ENCODE measurements at regions not wholly inside any gene's neighbourhood (a gene's known extent, or its start where the extent isn't known, plus 50 kb on each side); places are given as distances from the start of the nearest gene placed in this dataset.

GRCh38 chr7:98509836-98510235, 107.2 kb upstream of the NPTX2 start:
- H3K9me2 ChIP-seq (replicated peaks; ENCODE audit: insufficient read depth), result no peaks in the 10 kb centered on the region
- no peak overlapping the region for H3K27ac ChIP-seq
- H3K79me2 ChIP-seq, result no peaks in the 10 kb centered on the region
- H3K9me3 ChIP-seq (ENCODE audit: low read depth), result no peaks in the 10 kb centered on the region
- no peaks in the 10 kb centered on the region for H3K4me1 ChIP-seq (ENCODE audit: insufficient read depth)
- no peak for DNase-seq (ENCODE audit: low spot score)
- H3K36me3 ChIP-seq (replicated peaks; ENCODE audit: insufficient read depth, low read depth), result no peaks in the 10 kb centered on the region
- TF ChIP-seq EZH2phosphoT487 (IDR thresholded peaks at IDR 0.05; ENCODE audit: low read depth, severe bottlenecking, unreplicated experiment) (no peak), EZH2 (IDR thresholded peaks at IDR 0.05; ENCODE audit: borderline replicate concordance) (no peak), CTCF (IDR thresholded peaks at IDR 0.05; ENCODE audit: poor library complexity) (no peak)
- no peak overlapping the region for H2AFZ ChIP-seq
- no peaks in the 10 kb centered on the region for H4K20me1 ChIP-seq (ENCODE audit: insufficient read depth, poor library complexity, severe bottlenecking)
- no peak overlapping the region for H3K4me2 ChIP-seq
- no peak overlapping the region for H3K4me3 ChIP-seq
- peaks cover 3% of the 10 kb centered on the region for H3K27me3 ChIP-seq
- WGBS (ENCODE audit: low lambda C conversion rate, missing lambda C conversion rate), result 57% methylated on average over 6 of the region's 6 CpGs

DNA sequence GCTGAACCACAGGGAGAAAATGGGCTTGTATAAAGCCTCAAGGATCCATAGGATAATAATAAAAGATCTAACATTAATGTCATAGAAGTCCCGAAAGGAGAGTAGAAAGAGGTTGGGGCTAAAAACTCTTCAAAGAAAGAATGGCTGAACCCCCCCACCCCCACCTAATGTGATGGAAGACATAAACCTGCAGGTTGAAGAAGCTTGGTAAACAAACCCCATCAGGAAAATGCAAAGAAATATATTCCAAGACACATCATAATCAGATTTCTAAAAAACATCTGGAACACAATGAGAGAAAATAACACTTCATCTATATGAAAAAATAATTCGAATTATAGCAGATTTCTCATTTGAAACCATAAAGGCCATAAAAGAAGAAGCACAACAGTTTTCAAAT, 105.6 kb upstream of the BAIAP2L1 start:
- Histone ChIP-seq H3K27ac (no peak overlapping the region), H3K4me3 (no peak overlapping the region), H3K4me2 (no peak overlapping the region), H3K36me3 (replicated peaks; ENCODE audit: insufficient read depth, low read depth) (no peaks in the 10 kb centered on the region), H4K20me1 (ENCODE audit: insufficient read depth, poor library complexity, severe bottlenecking) (no peaks in the 10 kb centered on the region), H3K9me3 (ENCODE audit: low read depth) (no peaks in the 10 kb centered on the region), H3K27me3 (peaks cover 3% of the 10 kb centered on the region), H3K79me2 (no peaks in the 10 kb centered on the region), H2AFZ (no peak overlapping the region), H3K9me2 (replicated peaks; ENCODE audit: insufficient read depth) (no peaks in the 10 kb centered on the region), H3K4me1 (ENCODE audit: insufficient read depth) (no peaks in the 10 kb centered on the region)
- WGBS (ENCODE audit: low lambda C conversion rate, missing lambda C conversion rate), result 84% methylated on average over 2 of the region's 2 CpGs
- TF ChIP-seq EZH2 (IDR thresholded peaks at IDR 0.05; ENCODE audit: borderline replicate concordance) (no peak), CTCF (IDR thresholded peaks at IDR 0.05; ENCODE audit: poor library complexity) (no peak), EZH2phosphoT487 (IDR thresholded peaks at IDR 0.05; ENCODE audit: low read depth, severe bottlenecking, unreplicated experiment) (no peak)
- no peak for DNase-seq (ENCODE audit: low spot score)

DNA sequence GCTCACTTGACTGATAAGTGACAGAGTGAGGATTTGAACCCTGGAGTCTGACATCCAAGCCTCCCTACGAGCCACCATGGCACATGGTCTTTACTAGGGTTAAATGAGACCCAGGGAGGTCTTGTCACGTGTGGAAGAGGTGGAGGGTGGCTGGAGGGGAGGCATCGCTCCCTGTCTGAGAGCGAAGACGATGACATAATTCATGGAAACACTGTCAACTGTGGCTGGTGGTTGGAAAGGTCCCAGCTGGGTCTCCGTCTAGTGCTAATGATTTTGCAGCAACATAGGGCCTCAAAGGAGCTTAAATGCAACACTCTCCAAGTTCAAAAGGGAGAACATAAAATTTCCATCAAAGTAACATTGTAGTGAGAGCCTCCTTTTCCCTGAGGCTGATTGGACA, 99.9 kb upstream of the BAIAP2L1 start:
- no peaks in the 10 kb centered on the region for H3K36me3 ChIP-seq (replicated peaks; ENCODE audit: insufficient read depth, low read depth)
- no peaks in the 10 kb centered on the region for H3K9me3 ChIP-seq (ENCODE audit: low read depth)
- H4K20me1 ChIP-seq (ENCODE audit: insufficient read depth, poor library complexity, severe bottlenecking), result no peaks in the 10 kb centered on the region
- H2AFZ ChIP-seq, result no peak overlapping the region
- no peak overlapping the region for H3K4me3 ChIP-seq
- H3K4me2 ChIP-seq, result no peak overlapping the region
- H3K27me3 ChIP-seq, result no peaks in the 10 kb centered on the region
- H3K27ac ChIP-seq, result no peak overlapping the region
- no peaks in the 10 kb centered on the region for H3K4me1 ChIP-seq (ENCODE audit: insufficient read depth)
- no peaks in the 10 kb centered on the region for H3K79me2 ChIP-seq
- 80% methylated on average over 6 of the region's 6 CpGs for WGBS (ENCODE audit: low lambda C conversion rate, missing lambda C conversion rate)
- no peak for TF ChIP-seq EZH2 (IDR thresholded peaks at IDR 0.05; ENCODE audit: borderline replicate concordance)
- TF ChIP-seq CTCF (IDR thresholded peaks at IDR 0.05; ENCODE audit: poor library complexity), result no peak
- TF ChIP-seq EZH2phosphoT487 (IDR thresholded peaks at IDR 0.05; ENCODE audit: low read depth, severe bottlenecking, unreplicated experiment), result no peak
- no peak for DNase-seq (ENCODE audit: low spot score)
- no peaks in the 10 kb centered on the region for H3K9me2 ChIP-seq (replicated peaks; ENCODE audit: insufficient read depth)

DNA sequence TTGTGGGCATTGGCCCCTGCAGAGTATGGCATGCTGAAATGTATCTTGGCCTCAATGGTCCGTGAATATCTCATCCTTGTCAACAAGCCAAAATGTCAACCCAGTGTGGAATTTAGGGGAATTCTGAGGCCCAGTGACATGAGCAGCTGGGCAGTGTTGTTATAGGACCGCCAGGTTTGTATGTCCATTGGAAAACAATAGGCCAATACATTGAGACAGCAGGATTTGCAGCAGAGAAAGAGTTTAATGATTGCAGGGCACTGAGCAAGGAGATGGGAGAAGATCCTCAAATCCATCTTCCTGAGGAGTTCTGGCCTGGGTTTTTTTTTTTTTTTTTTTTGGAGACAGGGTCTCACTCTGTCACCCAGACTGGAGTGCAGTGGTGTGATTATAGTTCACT, 95.7 kb upstream of the BAIAP2L1 start:
- Histone ChIP-seq H3K9me3 (ENCODE audit: low read depth) (no peaks in the 10 kb centered on the region), H2AFZ (no peak overlapping the region), H3K27me3 (no peaks in the 10 kb centered on the region), H3K9me2 (replicated peaks; ENCODE audit: insufficient read depth) (no peaks in the 10 kb centered on the region), H3K79me2 (no peaks in the 10 kb centered on the region), H3K36me3 (replicated peaks; ENCODE audit: insufficient read depth, low read depth) (no peaks in the 10 kb centered on the region), H4K20me1 (ENCODE audit: insufficient read depth, poor library complexity, severe bottlenecking) (no peaks in the 10 kb centered on the region), H3K4me1 (ENCODE audit: insufficient read depth) (no peaks in the 10 kb centered on the region), H3K4me3 (no peak overlapping the region), H3K27ac (no peak overlapping the region), H3K4me2 (no peak overlapping the region)
- no peak for DNase-seq (ENCODE audit: low spot score)
- no peak for TF ChIP-seq EZH2phosphoT487 (IDR thresholded peaks at IDR 0.05; ENCODE audit: low read depth, severe bottlenecking, unreplicated experiment)
- WGBS (ENCODE audit: low lambda C conversion rate, missing lambda C conversion rate), result 78% methylated on average over 2 of the region's 2 CpGs
